ENCODE measurements at regions not wholly inside any gene's neighbourhood (a gene's known extent, or its start where the extent isn't known, plus 50 kb on each side); places are given as distances from the start of the nearest gene placed in this dataset.
A peak's percentile ranks its signal among the peaks of the same experiment; 100 is the strongest.

DNA sequence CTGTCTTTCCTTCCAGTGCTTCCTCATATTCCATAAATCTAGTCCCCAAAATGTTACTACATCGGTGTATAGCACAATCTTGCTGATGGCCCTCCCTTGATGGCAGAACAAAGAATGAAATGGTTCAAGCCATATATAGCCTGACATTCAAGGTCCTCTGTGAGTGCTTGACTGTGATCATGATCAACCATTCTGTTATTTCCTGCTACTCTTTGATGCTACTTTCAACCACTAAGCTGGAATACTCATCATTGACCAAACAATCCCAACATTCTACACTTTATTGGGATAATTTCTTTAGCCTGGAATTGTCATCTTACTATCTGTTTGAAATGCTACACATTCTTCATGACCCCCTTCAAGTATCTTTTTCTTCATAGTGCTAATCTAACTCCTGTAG lies 633.9 kb downstream of the PLCL1 start:
- Histone ChIP-seq H3K9ac (ENCODE audit: low read length) (no peak overlapping the region), H3K27ac (ENCODE audit: low read depth, low read length) (no peak overlapping the region), H3K36me3 (ENCODE audit: insufficient read depth, low read length) (no peaks in the 10 kb centered on the region), H3K4me1 (ENCODE audit: insufficient read depth, low read length) (peaks cover 5% of the 10 kb centered on the region), H3K4me2 (ENCODE audit: low read length) (no peak overlapping the region), H3K4me3 (ENCODE audit: insufficient read depth, low read depth, low read length) (no peak overlapping the region), H3K79me2 (ENCODE audit: insufficient read depth, low read length) (no peaks in the 10 kb centered on the region), H4K20me1 (ENCODE audit: insufficient read depth, low read length) (no peaks in the 10 kb centered on the region), H2AFZ (ENCODE audit: low read depth, low read length) (no peak overlapping the region), H3K9me3 (ENCODE audit: insufficient read depth, low read depth, low read length) (no peaks in the 10 kb centered on the region), H3K27me3 (ENCODE audit: insufficient read depth, low read length) (no peaks in the 10 kb centered on the region)
- peak; percentile 41 for FAIRE-seq
- H3K9me3 Mint-ChIP-seq (ENCODE audit: unreplicated experiment) = no peaks in the 10 kb centered on the region
- TF ChIP-seq CTCF (IDR thresholded peaks at IDR 0.05; ENCODE audit: insufficient read depth, low read depth, low read length) = no peak
- TF ChIP-seq EZH2 (IDR thresholded peaks at IDR 0.05; ENCODE audit: insufficient read depth, low read length) = no peak
- no peak overlapping the region for H3K4me3 Mint-ChIP-seq (ENCODE audit: unreplicated experiment)
- H3K27ac Mint-ChIP-seq (ENCODE audit: unreplicated experiment) = no peak overlapping the region
- H3K4me1 Mint-ChIP-seq (ENCODE audit: low read depth, unreplicated experiment) = peaks cover 18% of the 10 kb centered on the region
- H3K27me3 Mint-ChIP-seq (ENCODE audit: low read depth, unreplicated experiment) = no peaks in the 10 kb centered on the region
- DNase-seq (ENCODE audit: low read depth) = no peak
- no peaks in the 10 kb centered on the region for H3K36me3 Mint-ChIP-seq (ENCODE audit: low read depth, unreplicated experiment)

DNA sequence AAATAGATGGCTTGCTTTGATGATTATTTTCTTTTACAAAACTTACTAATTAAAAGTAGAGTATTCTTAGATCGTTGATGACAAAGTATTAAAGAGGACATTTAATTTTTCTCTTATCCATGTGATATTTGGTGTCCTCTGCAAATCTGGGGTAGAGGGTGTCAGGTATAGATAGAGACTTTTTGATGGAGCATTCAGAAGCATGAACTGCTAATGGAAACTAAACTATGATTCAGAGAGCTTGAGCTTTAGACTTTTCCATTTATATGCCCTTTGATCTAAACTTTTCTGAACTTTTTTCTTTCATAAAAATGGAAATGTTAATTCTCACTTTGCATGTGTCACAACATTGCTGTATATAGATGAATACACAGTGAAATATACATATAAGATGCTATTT lies 619.7 kb downstream of the PLCL1 start:
- H3K36me3 Mint-ChIP-seq (ENCODE audit: low read depth, unreplicated experiment) = no peaks in the 10 kb centered on the region
- H3K9me3 ChIP-seq (ENCODE audit: insufficient read depth, low read depth, low read length) = no peaks in the 10 kb centered on the region
- H4K20me1 ChIP-seq (ENCODE audit: insufficient read depth, low read length) = no peaks in the 10 kb centered on the region
- H3K9ac ChIP-seq (ENCODE audit: low read length) = no peak overlapping the region
- no peaks in the 10 kb centered on the region for H3K36me3 ChIP-seq (ENCODE audit: insufficient read depth, low read length)
- TF ChIP-seq CTCF (IDR thresholded peaks at IDR 0.05; ENCODE audit: insufficient read depth, low read depth, low read length) (no peak), EZH2 (IDR thresholded peaks at IDR 0.05; ENCODE audit: insufficient read depth, low read length) (no peak)
- no peak overlapping the region for H3K27ac Mint-ChIP-seq (ENCODE audit: unreplicated experiment)
- no peak overlapping the region for H3K27ac ChIP-seq (ENCODE audit: low read depth, low read length)
- H3K79me2 ChIP-seq (ENCODE audit: insufficient read depth, low read length) = no peaks in the 10 kb centered on the region
- no peaks in the 10 kb centered on the region for H3K4me1 ChIP-seq (ENCODE audit: insufficient read depth, low read length)
- no peak overlapping the region for H2AFZ ChIP-seq (ENCODE audit: low read depth, low read length)
- FAIRE-seq (no peak), DNase-seq (ENCODE audit: low read depth) (no peak)
- no peaks in the 10 kb centered on the region for H3K4me1 Mint-ChIP-seq (ENCODE audit: low read depth, unreplicated experiment)
- no peaks in the 10 kb centered on the region for H3K27me3 Mint-ChIP-seq (ENCODE audit: low read depth, unreplicated experiment)
- no peak overlapping the region for H3K4me3 ChIP-seq (ENCODE audit: insufficient read depth, low read depth, low read length)
- no peaks in the 10 kb centered on the region for H3K9me3 Mint-ChIP-seq (ENCODE audit: unreplicated experiment)
- no peak overlapping the region for H3K4me2 ChIP-seq (ENCODE audit: low read length)
- H3K4me3 Mint-ChIP-seq (ENCODE audit: unreplicated experiment) = no peak overlapping the region
- no peaks in the 10 kb centered on the region for H3K27me3 ChIP-seq (ENCODE audit: insufficient read depth, low read length)

GRCh38 chr2:198417836-198418235 lies 613.4 kb downstream of the PLCL1 start:
- Mint-ChIP-seq H3K27me3 (ENCODE audit: low read depth, unreplicated experiment) (no peaks in the 10 kb centered on the region), H3K4me3 (ENCODE audit: unreplicated experiment) (no peak overlapping the region), H3K9me3 (ENCODE audit: unreplicated experiment) (no peaks in the 10 kb centered on the region), H3K36me3 (ENCODE audit: low read depth, unreplicated experiment) (no peaks in the 10 kb centered on the region), H3K4me1 (ENCODE audit: low read depth, unreplicated experiment) (no peaks in the 10 kb centered on the region), H3K27ac (ENCODE audit: unreplicated experiment) (no peak overlapping the region)
- DNase-seq (ENCODE audit: low read depth) = no peak
- Histone ChIP-seq H3K9me3 (ENCODE audit: insufficient read depth, low read depth, low read length) (no peaks in the 10 kb centered on the region), H3K79me2 (ENCODE audit: insufficient read depth, low read length) (no peaks in the 10 kb centered on the region), H2AFZ (ENCODE audit: low read depth, low read length) (no peak overlapping the region), H3K4me1 (ENCODE audit: insufficient read depth, low read length) (no peaks in the 10 kb centered on the region), H3K27me3 (ENCODE audit: insufficient read depth, low read length) (no peaks in the 10 kb centered on the region), H3K4me3 (ENCODE audit: insufficient read depth, low read depth, low read length) (no peak overlapping the region), H3K9ac (ENCODE audit: low read length) (no peak overlapping the region), H3K27ac (ENCODE audit: low read depth, low read length) (no peak overlapping the region), H4K20me1 (ENCODE audit: insufficient read depth, low read length) (no peaks in the 10 kb centered on the region), H3K36me3 (ENCODE audit: insufficient read depth, low read length) (no peaks in the 10 kb centered on the region), H3K4me2 (ENCODE audit: low read length) (no peak overlapping the region)
- TF ChIP-seq EZH2 (IDR thresholded peaks at IDR 0.05; ENCODE audit: insufficient read depth, low read length) = no peak
- no peak for TF ChIP-seq CTCF (IDR thresholded peaks at IDR 0.05; ENCODE audit: insufficient read depth, low read depth, low read length)
- no peak for FAIRE-seq
